Sigmoid colon (tissue), 6 donors: ENCODE measurements at regions not wholly inside any gene's neighbourhood (a gene's known extent, or its start where the extent isn't known, plus 50 kb on each side); places are given as distances from the start of the nearest gene placed in this dataset.
"Not testable (repeated sequence)": the region's sequence is repeated elsewhere in the genome, so short reads cannot be mapped to it uniquely, and the experiment has no call there.

Experiments
- DNase-seq: peaks from one replicate; pipeline ENCODE4 v3.0.0-alpha.2; 2019
- H3K27ac ChIP-seq, 4 donors: fragments of 200-600 bp; sonication (generic); one replicate each; pipeline ENCODE4 v1.5.1; 2016 to 2019; ENCODE audit warnings: mild to moderate bottlenecking in 1 of 4
- H3K27me3 ChIP-seq, 3 donors: fragments of 200-600 bp; sonication (generic); one replicate each; pipeline ENCODE4 v1.5.1; 2019; ENCODE audit warnings: mild to moderate bottlenecking in 1 of 3
- H3K36me3 ChIP-seq, 4 donors: fragments of 200-600 bp; sonication (generic); one replicate each; pipeline ENCODE4 v1.5.1; 2016 to 2019
- H3K4me1 ChIP-seq, 4 donors: fragments of 200-600 bp; sonication (generic); one replicate each; pipeline ENCODE4 v1.5.1; 2017 to 2019
- H3K4me3 ChIP-seq, 4 donors: fragments of 200-600 bp; sonication (generic); one replicate each; pipeline ENCODE4 v1.5.1; 2017 to 2019; ENCODE audit warnings: mild to moderate bottlenecking in 2 of 4, moderate library complexity in 1 of 4
- H3K9me3 ChIP-seq, 4 donors: fragments of 200-600 bp in 3 of 4; sonication (generic) in 3 of 4; one replicate each; pipeline versions ENCODE4 v1.5.1 to v1.6.1; 2013 to 2019
- EP300 ChIP-seq, 4 donors: sonication (generic); formaldehyde crosslinking; IDR thresholded peaks; one replicate each; pipeline ENCODE4 v1.6.1; 2017; ENCODE audit warnings: antibody characterized with exemption in 4 of 4
- POLR2A ChIP-seq, 2 donors: fragments of 450-650 bp; IDR thresholded peaks; one replicate each; pipeline ENCODE4 v1.6.1; 2016; ENCODE audit warnings: antibody characterized with exemption in 2 of 2, mild to moderate bottlenecking in 2 of 2, moderate library complexity in 2 of 2
- POLR2AphosphoS5 ChIP-seq, 4 donors: sonication (generic); formaldehyde crosslinking; IDR thresholded peaks; one replicate each; pipeline ENCODE4 v1.6.1; 2017; ENCODE audit warnings: antibody characterized with exemption in 4 of 4
- WGBS, 2 donors: extraction: QIAGEN DNeasy Blood & Tissue Kit; methylation state at CpG; one replicate each; pipeline ENCODE4 v1.1.7; 2013; 5-methylcytosine and 5-hydroxymethylcytosine counted together
- intact Hi-C: fragments of 100-400 bp; cut with DNase I; formaldehyde crosslinking; loops from one replicate; pipeline ENCODE4 v1.15.1; 2023
- TF ChIP-seq, protein P1 (sequence below), 4 experiments: fragments of 450-650 bp in 3 of 4; fragments of 200-600 bp in 1 of 4; IDR thresholded peaks; one replicate each; pipeline ENCODE4 v1.5.1; 2016 to 2019; ENCODE audit warnings: antibody characterized with exemption in 4 of 4, mild to moderate bottlenecking in 3 of 4, moderate library complexity in 2 of 4
- donor health status: healthy with polysubstance abuse.
- donor health status: healthy.

DNA sequence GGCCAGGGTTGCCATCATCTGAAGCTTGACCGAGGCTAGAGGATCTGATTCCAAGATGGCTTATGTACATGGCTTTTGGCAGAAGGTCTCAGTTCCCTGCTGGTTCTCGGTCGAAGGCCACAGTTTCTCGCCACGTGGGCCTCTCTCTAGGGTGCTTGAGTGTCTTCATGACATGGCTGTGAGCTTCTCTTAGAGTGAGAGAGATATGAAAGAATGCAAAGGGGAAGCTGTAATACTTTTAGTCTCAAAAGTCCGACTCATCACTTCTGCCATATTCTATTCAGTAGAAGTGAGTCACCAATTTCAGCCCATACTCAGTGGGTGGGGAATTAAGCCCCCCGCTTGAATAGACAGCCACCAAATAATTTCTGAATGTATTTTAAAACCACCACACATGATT lies 94.2 kb downstream of the UTRN start:
- 80 to 91% methylated on average over 7 of the region's 7 CpGs for WGBS, 2 donors
- Histone ChIP-seq H3K36me3 (no peaks in the 10 kb centered on the region), H3K4me3 (no peak overlapping the region), H3K27me3 (no peaks in the 10 kb centered on the region), H3K9me3 (peaks cover 0 to 3% (median 0%) of the 10 kb centered on the region in 4 donors), H3K4me1 (peaks cover 0 to 17% (median 5%) of the 10 kb centered on the region in 4 donors), H3K27ac (no peak overlapping the region)
- no peak for DNase-seq
- intact Hi-C loops: no loop called here
- TF ChIP-seq POLR2A (IDR thresholded peaks at IDR 0.05) (no peak), EP300 (IDR thresholded peaks at IDR 0.05) (no peak), POLR2AphosphoS5 (IDR thresholded peaks at IDR 0.05) (no peak)
- TF ChIP-seq, protein P1, sequence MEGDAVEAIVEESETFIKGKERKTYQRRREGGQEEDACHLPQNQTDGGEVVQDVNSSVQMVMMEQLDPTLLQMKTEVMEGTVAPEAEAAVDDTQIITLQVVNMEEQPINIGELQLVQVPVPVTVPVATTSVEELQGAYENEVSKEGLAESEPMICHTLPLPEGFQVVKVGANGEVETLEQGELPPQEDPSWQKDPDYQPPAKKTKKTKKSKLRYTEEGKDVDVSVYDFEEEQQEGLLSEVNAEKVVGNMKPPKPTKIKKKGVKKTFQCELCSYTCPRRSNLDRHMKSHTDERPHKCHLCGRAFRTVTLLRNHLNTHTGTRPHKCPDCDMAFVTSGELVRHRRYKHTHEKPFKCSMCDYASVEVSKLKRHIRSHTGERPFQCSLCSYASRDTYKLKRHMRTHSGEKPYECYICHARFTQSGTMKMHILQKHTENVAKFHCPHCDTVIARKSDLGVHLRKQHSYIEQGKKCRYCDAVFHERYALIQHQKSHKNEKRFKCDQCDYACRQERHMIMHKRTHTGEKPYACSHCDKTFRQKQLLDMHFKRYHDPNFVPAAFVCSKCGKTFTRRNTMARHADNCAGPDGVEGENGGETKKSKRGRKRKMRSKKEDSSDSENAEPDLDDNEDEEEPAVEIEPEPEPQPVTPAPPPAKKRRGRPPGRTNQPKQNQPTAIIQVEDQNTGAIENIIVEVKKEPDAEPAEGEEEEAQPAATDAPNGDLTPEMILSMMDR (IDR thresholded peaks at IDR 0.05): no peak

DNA sequence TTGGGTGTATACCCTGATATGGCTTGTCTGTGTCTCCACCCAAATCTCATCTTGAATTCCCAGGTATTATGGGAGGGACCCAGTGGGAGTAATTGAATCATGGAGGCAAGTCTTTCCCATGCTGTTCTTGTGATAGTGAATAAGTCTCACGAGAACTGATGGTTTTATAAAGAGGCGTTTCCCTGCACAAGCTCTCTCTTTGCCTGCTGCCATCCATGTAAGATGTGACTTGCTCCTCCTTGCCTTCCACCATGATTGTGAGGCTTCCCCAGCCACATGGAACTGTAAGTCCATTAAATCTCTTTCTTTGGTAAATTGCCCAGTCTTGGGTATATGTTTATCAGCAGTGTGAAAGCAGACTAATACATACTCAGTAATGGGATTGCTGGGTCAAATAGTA lies 96.4 kb downstream of the UTRN start:
- H3K27me3 ChIP-seq, intact Hi-C loops, H3K27ac ChIP-seq, H3K36me3 ChIP-seq, H3K9me3 ChIP-seq, H3K4me3 ChIP-seq, DNase-seq: not testable (repeated sequence)
- WGBS, 2 donors: 93 to 97% methylated on average over 2 of the region's 2 CpGs
- H3K4me1 ChIP-seq: peaks cover 0 to 21% (median 5%) of the 10 kb centered on the region in 4 donors

DNA sequence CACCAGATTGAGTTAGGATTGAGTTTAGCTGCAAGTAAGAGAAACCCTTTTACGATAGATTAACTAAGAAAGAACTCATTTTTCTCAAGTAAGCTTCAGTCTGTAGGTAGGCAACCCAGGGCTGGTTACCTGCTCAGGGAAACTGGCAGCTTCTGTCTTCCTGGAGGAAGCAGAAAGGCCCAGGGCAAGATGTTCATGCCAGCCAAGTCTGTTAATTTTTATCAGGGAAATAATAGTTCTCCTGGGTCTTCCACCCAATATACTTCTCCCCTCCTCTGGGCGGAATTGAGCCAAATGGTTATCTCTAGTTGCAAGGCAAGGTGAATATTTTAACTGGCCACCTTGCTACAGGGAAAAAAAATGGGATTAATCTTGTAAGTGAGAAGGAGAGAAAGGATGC lies 98.2 kb downstream of the UTRN start:
- Histone ChIP-seq H3K27me3 (no peaks in the 10 kb centered on the region), H3K9me3 (peaks cover 0 to 3% (median 0%) of the 10 kb centered on the region in 4 donors), H3K4me3 (no peak overlapping the region), H3K4me1 (peaks cover 0 to 5% (median 0%) of the 10 kb centered on the region in 4 donors), H3K27ac (no peak overlapping the region), H3K36me3 (no peaks in the 10 kb centered on the region)
- 96 to 97% methylated on average over 2 of the region's 2 CpGs for WGBS, 2 donors
- TF ChIP-seq EP300 (IDR thresholded peaks at IDR 0.05) (no peak), POLR2AphosphoS5 (IDR thresholded peaks at IDR 0.05) (no peak), POLR2A (IDR thresholded peaks at IDR 0.05) (no peak)
- TF ChIP-seq, protein P1 (IDR thresholded peaks at IDR 0.05): no peak
- no peak for DNase-seq
- intact Hi-C loops: no loop called here

DNA sequence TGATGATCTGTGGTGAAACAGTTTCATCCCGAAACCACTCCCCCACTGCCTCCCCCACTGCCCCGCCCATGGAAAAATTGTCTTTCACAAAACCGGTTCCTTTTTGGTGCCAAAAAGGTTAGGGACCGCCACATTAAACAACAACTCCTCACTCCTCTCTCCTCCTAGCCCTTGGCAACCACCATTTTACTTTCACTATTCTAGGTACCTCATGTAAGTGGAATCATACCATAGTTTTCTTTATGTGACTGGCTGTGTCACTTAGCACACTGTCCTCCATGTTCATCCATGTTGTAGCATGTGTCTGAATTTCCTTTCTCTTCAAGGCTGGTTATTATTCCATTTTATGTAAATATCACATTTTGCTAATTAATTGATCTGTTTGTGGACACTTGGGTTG lies 99.3 kb downstream of the UTRN start:
- no peaks in the 10 kb centered on the region for H3K27me3 ChIP-seq
- 95 to 96% methylated on average over 4 of the region's 4 CpGs for WGBS, 2 donors
- H3K9me3 ChIP-seq: peaks cover 0 to 3% (median 0%) of the 10 kb centered on the region in 4 donors
- intact Hi-C loops: no loop called here
- peaks cover 0 to 5% (median 0%) of the 10 kb centered on the region in 4 donors for H3K4me1 ChIP-seq
- no peak overlapping the region for H3K27ac ChIP-seq
- no peak for DNase-seq
- H3K4me3 ChIP-seq: no peak overlapping the region
- TF ChIP-seq EP300 (IDR thresholded peaks at IDR 0.05) (no peak), POLR2AphosphoS5 (IDR thresholded peaks at IDR 0.05) (no peak), POLR2A (IDR thresholded peaks at IDR 0.05) (no peak)
- TF ChIP-seq, protein P1 (IDR thresholded peaks at IDR 0.05): no peak
- no peaks in the 10 kb centered on the region for H3K36me3 ChIP-seq

DNA sequence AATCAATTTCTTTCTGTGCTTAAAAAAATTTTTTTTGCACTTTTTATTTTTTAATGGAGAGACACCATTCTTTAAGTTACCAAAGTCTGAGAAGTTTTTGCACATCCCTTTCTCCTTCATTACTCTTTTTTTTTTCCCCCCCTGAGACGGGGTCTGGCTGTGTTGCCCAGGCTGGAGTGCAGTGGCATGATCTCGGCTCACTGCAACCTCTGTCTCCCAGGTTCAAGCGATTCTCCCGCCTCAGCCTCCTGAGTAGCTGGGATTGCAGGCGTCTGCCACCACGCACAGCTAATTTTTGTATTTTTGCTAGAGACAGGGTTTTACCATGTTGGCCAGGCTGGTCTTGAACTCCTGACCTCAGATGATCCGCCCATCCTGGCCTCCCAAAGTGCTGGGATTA lies 104.3 kb downstream of the UTRN start:
- H3K27ac ChIP-seq, H3K4me1 ChIP-seq, intact Hi-C loops, DNase-seq, H3K27me3 ChIP-seq, H3K36me3 ChIP-seq, H3K9me3 ChIP-seq, H3K4me3 ChIP-seq: not testable (repeated sequence)
- WGBS, 2 donors: 96 to 97% methylated on average over 7 of the region's 7 CpGs

DNA sequence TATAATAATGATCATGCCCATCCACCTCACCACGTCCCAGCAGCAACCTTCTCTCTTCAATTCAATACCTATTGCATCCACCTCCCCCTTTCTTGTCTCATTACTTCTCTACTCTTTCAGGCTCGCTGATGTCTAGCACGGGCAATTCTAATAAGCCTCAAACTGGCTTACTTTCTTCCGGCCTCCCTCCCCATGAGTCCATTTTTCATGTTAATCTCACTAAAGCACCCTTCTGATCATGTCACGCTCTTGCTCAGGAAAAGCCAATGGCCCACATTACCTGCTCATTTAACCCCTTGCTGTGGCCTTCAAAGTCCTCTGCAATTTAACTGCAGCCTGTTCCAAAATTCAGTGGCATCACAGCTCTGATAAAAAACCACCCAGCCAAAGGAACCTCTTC lies 105.1 kb downstream of the UTRN start:
- TF ChIP-seq, protein P1 (IDR thresholded peaks at IDR 0.05): no peak
- TF ChIP-seq POLR2AphosphoS5 (IDR thresholded peaks at IDR 0.05): no peak
- TF ChIP-seq EP300 (IDR thresholded peaks at IDR 0.05): no peak
- no peak for TF ChIP-seq POLR2A (IDR thresholded peaks at IDR 0.05)
- Histone ChIP-seq H3K27ac (no peak overlapping the region), H3K9me3 (no peaks in the 10 kb centered on the region), H3K4me3 (no peak overlapping the region), H3K27me3 (no peaks in the 10 kb centered on the region), H3K4me1 (peaks cover 0 to 2% (median 0%) of the 10 kb centered on the region in 4 donors), H3K36me3 (no peaks in the 10 kb centered on the region)
- no peak for DNase-seq
- WGBS, 2 donors: 95 to 96% methylated on average over 5 of the region's 5 CpGs
- intact Hi-C loops: no loop called here
